IPS-20b (cell line): ENCODE measurements at regions not wholly inside any gene's neighbourhood (a gene's known extent, or its start where the extent isn't known, plus 50 kb on each side); places are given as distances from the start of the nearest gene placed in this dataset.

Source experiments
- H3K27ac ChIP-seq: one replicate; pipeline ENCODE4 v1.5.1; 2013; ENCODE audit warnings: low read length
- H3K27me3 ChIP-seq: 2 replicates; pipeline ENCODE4 v1.6.1; 2013; ENCODE audit warnings: mild to moderate bottlenecking, low read length, inconsistent platforms; ENCODE audit not compliant: insufficient read depth
- H3K36me3 ChIP-seq: 2 replicates; pipeline ENCODE4 v1.6.1; 2013; ENCODE audit warnings: low read depth, mild to moderate bottlenecking, inconsistent platforms, low read length, moderate library complexity; ENCODE audit not compliant: insufficient read depth
- H3K4me1 ChIP-seq: 2 replicates; pipeline ENCODE4 v1.6.1; 2013; ENCODE audit warnings: mild to moderate bottlenecking, control low read depth, inconsistent platforms, low read length, moderate library complexity; ENCODE audit not compliant: insufficient read depth
- H3K4me3 ChIP-seq: 2 replicates; pipeline ENCODE4 v1.5.1; 2013; ENCODE audit warnings: mild to moderate bottlenecking, low read length, inconsistent platforms
- H3K9ac ChIP-seq: 2 replicates; pipeline ENCODE4 v1.6.1; 2013; ENCODE audit warnings: low read depth, mild to moderate bottlenecking, inconsistent platforms, low read length, moderate library complexity
- H3K9me3 ChIP-seq: 2 replicates; pipeline ENCODE4 v1.6.1; 2013; ENCODE audit warnings: mild to moderate bottlenecking, low read depth, low read length, inconsistent platforms; ENCODE audit not compliant: insufficient read depth

DNA sequence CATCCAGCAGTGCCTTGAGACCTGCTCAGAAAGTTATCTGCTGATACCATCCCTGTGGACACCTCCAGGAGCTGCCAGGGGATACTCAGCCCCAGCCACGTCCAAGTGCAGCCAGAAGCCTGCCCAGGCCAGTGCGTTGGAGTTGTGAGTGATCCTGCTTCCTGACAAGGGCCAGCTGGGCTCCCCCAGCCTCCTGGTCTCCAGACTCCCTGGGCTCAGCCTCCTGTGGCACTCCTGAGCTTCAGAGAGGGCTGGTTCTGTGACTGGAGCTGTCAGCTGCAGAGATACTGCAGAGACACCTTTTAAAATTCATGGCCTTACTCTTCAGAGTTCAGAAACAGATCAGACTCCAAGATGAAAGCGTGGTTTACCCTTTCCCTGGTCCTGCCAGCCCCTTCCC lies 515.9 kb downstream of the CD83 start:
- Histone ChIP-seq H3K27me3 (no peaks in the 10 kb centered on the region), H3K9ac (0 out of 2 replicates have a peak overlapping the region, but pooled peaks have one; percentile 1), H3K36me3 (no peaks in the 10 kb centered on the region), H3K27ac (no peak overlapping the region), H3K4me1 (peaks cover 1% of the 10 kb centered on the region; the same call in 1 of the 2 replicates), H3K9me3 (no peaks in the 10 kb centered on the region), H3K4me3 (no peak overlapping the region)

DNA sequence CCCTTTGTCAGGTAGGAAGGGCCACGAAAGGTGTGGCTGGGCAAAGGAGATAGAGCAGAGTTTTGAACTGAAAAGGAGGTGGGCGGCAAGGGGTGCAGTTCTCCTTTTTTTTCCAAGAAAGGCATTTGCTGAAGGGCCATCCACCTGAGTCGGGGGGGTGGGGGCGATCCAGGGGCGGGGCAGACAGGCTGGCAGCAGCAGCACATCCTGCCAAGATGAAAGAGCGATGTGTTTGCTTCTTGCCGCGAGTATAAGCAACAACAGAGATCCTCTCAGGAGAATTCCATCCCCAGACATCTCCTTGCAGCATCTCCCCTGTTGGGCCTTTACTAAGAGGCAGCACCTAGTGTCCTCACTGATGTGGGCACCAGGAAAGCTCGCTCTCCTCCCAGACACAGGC lies 516.5 kb downstream of the CD83 start:
- Histone ChIP-seq H3K27ac (no peak overlapping the region), H3K36me3 (no peaks in the 10 kb centered on the region), H3K4me1 (peaks cover 4% of the 10 kb centered on the region; the same call in 1 of the 2 replicates), H3K27me3 (no peaks in the 10 kb centered on the region), H3K9me3 (no peaks in the 10 kb centered on the region), H3K9ac (no peak overlapping the region), H3K4me3 (no peak overlapping the region)

DNA sequence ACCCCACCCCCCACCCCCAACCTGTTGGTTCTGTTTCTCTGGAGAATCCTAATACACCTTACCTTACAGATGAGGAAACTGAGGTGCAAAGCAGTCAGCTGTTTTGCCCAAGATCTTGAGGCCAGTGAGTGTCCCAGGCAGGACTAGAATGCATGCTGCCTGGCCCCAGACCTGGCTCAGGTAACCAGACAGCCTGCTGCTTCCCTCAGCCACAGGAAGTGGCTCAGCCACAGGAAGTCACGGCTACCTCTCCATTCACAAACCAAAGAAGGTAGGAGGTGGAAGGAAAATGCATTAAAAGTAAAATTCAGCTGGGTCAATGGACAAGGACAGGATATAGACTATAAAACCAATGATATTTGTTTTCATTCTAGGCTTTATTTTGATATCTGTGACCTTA lies 517.6 kb downstream of the CD83 start:
- Histone ChIP-seq H3K9me3 (no peaks in the 10 kb centered on the region), H3K4me3 (no peak overlapping the region), H3K4me1 (peaks cover 15% of the 10 kb centered on the region), H3K36me3 (no peaks in the 10 kb centered on the region), H3K9ac (no peak overlapping the region), H3K27me3 (no peaks in the 10 kb centered on the region), H3K27ac (no peak overlapping the region)

DNA sequence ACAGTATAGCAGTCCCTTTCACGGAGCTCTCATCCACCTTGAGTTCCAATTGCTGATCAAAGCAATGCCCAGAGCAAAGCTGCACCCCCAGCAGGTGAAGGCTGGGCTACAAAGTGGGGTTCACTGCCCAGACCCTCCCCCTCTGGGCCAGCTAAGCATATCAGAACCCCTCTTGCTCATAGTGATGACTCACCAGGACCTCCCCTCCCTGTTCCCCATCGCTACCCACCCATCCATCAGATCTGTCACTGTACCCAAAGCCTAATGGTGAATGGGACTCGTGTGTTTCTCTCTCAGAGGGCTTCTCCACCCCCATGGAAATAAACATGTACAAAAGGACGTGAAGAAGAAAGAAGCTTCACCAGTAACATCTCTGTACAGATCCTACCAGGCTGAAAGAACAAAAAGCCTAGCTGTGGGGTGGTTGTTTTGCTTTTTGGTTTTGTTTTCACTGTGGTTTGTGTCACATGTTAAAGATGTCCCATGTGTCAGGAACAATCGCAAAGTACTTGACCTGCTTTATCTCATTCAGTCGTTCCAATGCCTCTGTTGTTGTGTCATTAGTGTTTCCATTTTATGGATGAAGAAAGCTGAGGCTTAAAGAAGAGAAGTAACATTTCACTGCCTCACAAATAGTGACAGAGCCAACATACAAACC lies 518.5 kb downstream of the CD83 start:
- H3K9ac ChIP-seq: no peak overlapping the region
- H3K27ac ChIP-seq: no peak overlapping the region
- no peak overlapping the region for H3K4me3 ChIP-seq
- H3K27me3 ChIP-seq: no peaks in the 10 kb centered on the region
- no peaks in the 10 kb centered on the region for H3K9me3 ChIP-seq
- H3K36me3 ChIP-seq: no peaks in the 10 kb centered on the region
- peaks cover 24% of the 10 kb centered on the region for H3K4me1 ChIP-seq

DNA sequence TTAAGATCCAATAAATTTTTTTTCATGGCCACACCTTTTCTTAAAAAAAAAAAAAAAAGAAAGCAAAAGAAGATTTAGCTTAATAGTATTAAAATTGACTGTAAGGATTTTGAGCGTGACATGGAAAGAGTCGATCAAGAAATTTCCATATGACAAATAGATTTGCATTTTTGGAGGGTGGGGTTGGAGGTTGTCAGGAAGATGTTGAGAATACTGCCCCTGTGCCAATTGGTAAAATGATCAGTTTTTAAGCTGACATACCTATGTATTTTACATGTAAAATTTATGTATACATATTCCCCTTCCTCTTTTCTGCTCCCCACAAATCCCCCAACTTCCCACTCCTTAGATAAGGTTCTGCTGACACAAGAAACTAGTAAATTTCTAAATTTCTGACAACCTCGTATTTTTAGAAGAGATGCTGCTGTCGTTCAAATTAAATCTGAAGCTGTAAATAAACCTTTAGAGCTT lies 520.9 kb downstream of the CD83 start:
- Histone ChIP-seq H3K36me3 (no peaks in the 10 kb centered on the region), H3K9ac (peak overlapping the region; percentile 27; the same call in 1 of the 2 replicates), H3K9me3 (no peaks in the 10 kb centered on the region), H3K4me1 (peaks cover 39% of the 10 kb centered on the region), H3K4me3 (peak overlapping the region; percentile 3; the same call in 1 of the 2 replicates), H3K27ac (no peak overlapping the region), H3K27me3 (no peaks in the 10 kb centered on the region)

DNA sequence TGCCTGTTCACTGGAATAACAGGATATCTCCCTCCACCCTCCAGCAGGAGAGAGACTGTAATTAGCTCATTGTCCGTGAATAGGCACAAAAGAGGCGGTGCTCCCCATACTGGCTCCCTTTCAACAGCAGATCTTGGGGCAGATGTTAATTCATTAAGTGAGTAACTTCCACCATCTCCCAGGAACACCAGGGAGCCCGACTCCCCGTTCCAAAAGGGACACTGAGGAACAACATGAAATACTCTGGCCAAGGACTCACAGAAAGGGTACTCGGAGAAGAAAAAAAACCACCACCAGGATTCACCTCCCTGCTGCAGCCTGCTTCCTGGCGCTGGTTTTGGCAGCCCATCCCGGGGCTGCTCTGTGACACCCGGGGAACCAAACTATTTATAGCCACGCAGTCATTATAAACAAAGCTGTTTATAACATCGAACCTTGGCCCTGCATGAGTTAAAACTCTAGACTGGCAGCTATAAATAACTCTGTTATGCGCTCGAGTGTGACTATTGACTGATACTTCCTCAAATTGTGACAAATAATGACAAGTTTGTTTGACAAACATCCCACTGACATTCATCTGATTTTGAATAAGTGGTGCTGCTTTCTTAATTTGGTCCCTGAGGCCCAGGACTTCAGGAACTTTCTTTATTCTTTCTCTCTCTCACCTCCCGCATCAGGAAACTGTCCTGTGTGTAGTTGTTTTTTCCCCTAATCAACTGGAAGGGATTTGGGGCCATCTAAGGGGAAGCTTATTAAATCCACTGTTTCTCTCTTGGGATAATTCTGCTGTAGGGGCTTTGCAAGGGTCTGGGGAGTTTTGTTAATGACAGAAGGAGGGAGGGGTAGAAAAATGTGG lies 521.6 kb downstream of the CD83 start:
- H3K27me3 ChIP-seq: no peaks in the 10 kb centered on the region
- no peaks in the 10 kb centered on the region for H3K9me3 ChIP-seq
- peaks cover 39% of the 10 kb centered on the region for H3K4me1 ChIP-seq
- peak overlapping the region; percentile 21; the same call in 1 of the 2 replicates for H3K4me3 ChIP-seq
- peak overlapping the region; percentile 35 for H3K27ac ChIP-seq
- peak overlapping the region; percentile 27; the same call in 1 of the 2 replicates for H3K9ac ChIP-seq
- no peaks in the 10 kb centered on the region for H3K36me3 ChIP-seq

DNA sequence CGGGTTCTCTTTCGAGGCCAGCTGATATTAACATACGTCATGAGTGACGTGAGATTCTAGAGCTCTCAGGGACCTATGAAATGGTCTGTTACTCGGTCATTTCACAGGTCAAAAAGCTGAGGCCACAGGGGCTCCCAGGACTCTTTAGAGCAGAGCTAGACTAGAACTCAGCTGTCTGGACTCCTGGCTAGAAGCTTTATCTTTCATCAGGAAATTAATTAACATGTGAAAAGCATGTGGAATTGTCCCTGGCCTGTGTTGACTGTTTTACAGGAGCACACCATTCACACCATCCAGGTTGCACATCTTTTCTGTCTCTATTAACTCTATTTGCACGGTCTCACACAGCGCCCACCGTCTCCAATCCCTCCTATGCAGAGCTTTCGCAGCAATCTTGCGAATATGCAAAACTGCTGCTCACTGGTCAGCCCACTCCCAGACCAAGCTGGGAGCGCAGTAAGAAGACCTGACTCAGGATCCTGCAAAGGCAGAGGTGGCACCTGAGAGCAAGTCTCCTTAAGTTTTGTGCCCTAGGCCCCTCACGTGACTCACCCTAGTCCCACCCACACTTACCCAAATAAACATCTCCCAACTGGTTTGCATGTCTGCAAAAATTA lies 522.5 kb downstream of the CD83 start:
- Histone ChIP-seq H3K27ac (peak overlapping the region; percentile 35), H3K9me3 (no peaks in the 10 kb centered on the region), H3K9ac (peak overlapping the region; percentile 27; the same call in 1 of the 2 replicates), H3K4me1 (peaks cover 39% of the 10 kb centered on the region), H3K36me3 (no peaks in the 10 kb centered on the region), H3K27me3 (no peaks in the 10 kb centered on the region), H3K4me3 (peak overlapping the region; percentile 21; the same call in 1 of the 2 replicates)

DNA sequence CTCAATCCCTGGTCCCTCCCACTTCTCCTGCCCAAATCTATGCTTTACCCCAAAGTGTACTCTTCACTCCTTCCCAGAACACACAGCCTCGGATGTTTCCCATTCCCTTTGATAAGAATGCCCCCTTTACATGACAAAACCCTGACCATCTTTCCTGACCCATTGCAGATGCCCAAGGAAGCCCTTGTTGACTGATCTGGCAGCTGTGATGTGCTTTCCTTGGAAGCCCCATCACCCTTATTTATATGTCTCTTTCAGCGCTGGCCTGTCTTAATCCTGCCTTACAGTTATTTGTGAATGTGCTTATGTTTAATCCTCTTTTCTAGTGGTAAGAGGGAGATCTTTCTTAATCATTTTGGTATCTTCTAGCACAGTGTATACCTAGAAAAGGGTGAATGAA lies 523.1 kb downstream of the CD83 start:
- Histone ChIP-seq H3K4me3 (peak overlapping the region; percentile 5; the same call in 1 of the 2 replicates), H3K9me3 (no peaks in the 10 kb centered on the region), H3K27ac (no peak overlapping the region), H3K27me3 (no peaks in the 10 kb centered on the region), H3K9ac (no peak overlapping the region; the same call in 1 of the 2 replicates), H3K36me3 (no peaks in the 10 kb centered on the region), H3K4me1 (peaks cover 39% of the 10 kb centered on the region)

DNA sequence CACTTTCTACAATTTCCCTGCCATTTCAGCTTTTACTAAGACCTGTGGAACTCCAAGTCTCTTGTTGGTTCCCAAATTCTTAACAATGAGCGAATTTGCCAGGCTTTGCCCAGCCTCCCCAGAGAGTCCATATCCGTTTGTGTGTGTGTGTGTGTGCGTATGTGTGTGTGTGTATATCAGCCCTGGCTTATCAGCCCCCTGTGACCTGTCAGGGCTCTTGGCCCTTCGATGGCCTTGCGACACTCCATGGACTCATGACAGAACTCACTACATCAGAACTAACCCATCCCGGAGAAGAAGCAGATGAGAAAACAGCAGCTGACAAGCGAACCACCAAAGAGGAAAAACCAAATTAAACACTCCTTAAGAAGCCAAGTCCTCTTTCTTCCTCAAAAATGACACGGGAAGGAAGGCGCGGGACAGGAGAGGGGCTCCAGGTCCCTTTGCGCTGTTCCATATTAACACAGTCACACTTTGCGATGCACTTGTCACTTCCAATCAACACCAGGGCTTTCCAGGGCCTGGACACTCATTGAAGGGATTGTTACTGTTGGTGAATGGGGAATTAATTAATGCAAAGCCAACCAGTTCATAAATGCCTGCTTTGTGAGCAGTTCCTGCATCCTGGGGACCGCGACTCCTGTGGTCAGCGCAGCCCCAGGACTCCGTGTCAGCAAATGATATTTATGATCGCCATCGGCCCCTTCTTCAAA lies 524.0 kb downstream of the CD83 start:
- no peaks in the 10 kb centered on the region for H3K27me3 ChIP-seq
- H3K4me1 ChIP-seq: peaks cover 39% of the 10 kb centered on the region
- no peak overlapping the region for H3K4me3 ChIP-seq
- peak overlapping the region; percentile 13; the same call in 1 of the 2 replicates for H3K9ac ChIP-seq
- H3K9me3 ChIP-seq: no peaks in the 10 kb centered on the region
- H3K36me3 ChIP-seq: no peaks in the 10 kb centered on the region
- no peak overlapping the region for H3K27ac ChIP-seq

DNA sequence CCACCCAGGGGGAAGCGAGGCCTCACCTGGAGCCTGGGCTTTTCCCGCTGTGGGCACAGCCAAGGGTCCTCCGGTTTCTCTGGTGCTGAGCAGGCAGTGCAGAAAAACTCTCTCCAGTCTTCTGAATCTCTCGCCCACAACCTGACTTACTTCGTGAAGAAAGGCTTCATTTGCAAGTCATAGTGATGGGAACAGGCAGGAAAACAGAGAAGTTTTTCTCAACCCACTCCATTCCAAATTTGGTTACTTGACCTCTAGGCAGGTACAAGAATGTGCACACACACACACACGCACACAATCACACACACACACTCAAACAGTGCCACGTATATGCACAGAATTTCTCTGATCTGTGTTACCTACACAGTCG lies 524.5 kb downstream of the CD83 start:
- H3K36me3 ChIP-seq: no peaks in the 10 kb centered on the region
- H3K9me3 ChIP-seq: no peaks in the 10 kb centered on the region
- H3K4me1 ChIP-seq: peaks cover 39% of the 10 kb centered on the region
- H3K27me3 ChIP-seq: no peaks in the 10 kb centered on the region
- peak overlapping the region; percentile 13; the same call in 1 of the 2 replicates for H3K9ac ChIP-seq
- no peak overlapping the region for H3K27ac ChIP-seq
- H3K4me3 ChIP-seq: no peak overlapping the region

DNA sequence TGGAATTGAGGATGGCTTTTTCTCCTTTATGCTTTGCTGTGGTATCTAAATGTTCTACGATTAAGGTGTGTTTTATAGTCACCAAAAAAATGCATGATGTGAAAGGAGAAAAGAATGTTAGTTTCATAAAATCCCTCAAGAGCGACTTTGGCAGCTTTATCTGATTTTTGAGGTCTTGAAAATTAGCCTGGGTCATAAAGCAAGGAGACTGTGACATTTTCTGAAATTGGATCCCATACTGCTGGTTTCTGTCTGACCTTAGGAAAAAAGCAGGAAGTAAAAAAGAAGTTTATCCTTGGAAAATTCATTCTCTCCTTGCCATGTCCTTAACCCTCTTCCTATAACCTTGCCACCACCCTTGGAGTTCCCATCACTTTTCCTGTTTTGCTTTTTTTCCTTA lies 525.3 kb downstream of the CD83 start:
- Histone ChIP-seq H3K4me1 (peaks cover 39% of the 10 kb centered on the region), H3K9me3 (no peaks in the 10 kb centered on the region)

More for the DNA sequence above, 525.3 kb downstream of the CD83 start:
- Histone ChIP-seq H3K27me3 (no peaks in the 10 kb centered on the region), H3K9ac (no peak overlapping the region), H3K4me3 (no peak overlapping the region), H3K27ac (no peak overlapping the region), H3K36me3 (no peaks in the 10 kb centered on the region)
